ENCODE measurements at regions not wholly inside any gene's neighbourhood (a gene's known extent, or its start where the extent isn't known, plus 50 kb on each side); places are given as distances from the start of the nearest gene placed in this dataset.
"Not testable (repeated sequence)": the region's sequence is repeated elsewhere in the genome, so short reads cannot be mapped to it uniquely, and the experiment has no call there.

DNA sequence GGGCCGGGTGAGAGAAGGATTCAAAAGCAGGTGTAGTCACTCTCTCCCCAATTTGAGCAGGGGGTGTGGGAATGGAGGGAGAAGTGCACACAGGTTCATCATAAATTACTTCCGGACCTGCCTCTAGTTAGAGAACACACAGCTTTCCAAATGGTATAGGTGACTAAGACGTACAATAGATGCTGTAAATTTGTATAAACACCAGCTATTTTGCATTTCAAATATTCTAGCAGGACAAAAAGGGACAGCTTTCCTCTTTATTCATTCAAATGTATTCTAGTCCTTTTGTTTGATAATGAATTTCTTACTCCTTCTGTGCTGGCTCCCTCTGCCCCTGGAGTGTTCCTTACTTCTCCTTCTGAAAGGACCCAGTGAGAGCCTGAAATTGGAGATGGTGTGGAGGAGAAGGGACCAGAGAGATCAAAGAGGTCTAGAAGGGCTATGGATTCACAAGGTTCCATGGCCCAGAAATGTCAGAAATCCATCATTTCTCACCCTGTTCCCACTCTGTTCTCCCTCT is 53.2 kb upstream of the SH3BP4 start:
- DNase-seq, result no peak

DNA sequence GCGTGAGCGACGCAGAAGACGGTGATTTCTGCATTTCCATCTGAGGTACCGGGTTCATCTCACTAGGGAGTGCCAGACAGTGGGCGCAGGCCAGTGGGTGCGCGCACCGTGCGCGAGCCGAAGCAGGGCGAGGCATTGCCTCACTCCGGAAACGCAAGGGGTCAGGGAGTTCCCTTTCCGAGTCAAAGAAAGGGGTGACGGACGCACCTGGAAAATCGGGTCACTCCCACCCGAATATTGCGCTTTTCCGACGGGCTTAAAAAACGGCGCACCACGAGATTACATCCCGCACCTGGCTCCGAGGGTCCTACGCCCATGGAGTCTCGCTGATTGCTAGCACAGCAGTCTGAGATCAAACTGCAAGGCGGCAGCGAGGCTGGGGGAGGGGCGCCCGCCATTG is 63.4 kb upstream of the SH3BP4 start:
- DNase-seq, result not testable (repeated sequence)

DNA sequence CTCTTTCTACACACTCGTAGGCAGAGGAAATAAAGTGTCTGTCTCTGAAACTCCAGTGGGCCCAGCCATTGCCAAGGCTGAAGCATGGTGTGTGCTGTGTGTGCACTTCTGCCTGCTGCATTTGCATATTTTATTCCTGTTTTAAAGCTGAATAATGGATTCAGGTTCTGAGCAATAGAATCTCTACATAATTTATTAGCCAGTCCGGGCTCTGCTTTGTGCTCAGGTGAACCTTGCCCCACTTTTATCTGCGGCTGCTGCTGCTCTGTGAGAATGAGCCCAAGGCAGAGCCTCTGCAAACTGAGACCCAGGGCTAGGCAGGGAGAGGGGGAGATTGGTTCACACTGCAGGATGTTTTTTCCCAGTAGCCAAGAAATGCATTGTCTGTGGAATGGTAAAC is 64.6 kb upstream of the SH3BP4 start:
- DNase-seq, result no peak

DNA sequence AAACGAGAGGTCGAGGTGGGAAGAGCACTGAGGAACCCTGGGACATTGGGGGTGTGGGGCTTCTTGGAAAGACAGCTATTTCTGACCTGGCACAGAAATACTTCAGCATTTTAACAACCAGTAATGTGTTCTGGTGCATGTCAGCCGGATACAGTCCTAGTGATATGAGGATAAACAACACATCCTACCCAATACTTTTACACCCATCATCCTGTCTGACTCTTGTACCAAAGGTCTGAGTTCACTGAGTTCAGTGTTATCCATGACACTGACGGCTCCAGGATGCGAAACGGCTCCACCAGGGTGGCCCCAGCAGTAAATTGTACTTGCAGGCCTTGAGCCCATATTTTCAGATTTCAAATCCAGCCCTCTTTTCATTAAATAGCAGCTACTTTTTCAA is 65.9 kb upstream of the SH3BP4 start:
- no peak for DNase-seq

DNA sequence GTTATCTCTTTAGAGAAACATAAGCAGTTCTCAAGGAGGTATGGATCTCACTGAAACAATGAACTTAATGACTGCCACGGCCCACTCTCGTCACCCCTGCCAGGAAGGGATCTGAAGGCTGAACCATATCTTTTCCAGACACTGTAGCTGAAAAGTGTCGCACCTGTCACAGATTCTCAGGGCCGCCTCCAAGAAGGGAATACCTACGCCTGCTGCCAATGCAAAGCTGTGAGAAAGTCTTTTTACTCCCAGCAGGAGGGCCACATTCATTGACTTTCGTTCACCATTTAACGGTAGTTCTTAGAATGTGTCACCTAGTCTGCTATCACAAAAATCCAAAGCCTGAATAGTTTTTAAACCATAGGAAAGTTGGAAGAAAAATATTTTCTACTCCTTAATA is 66.7 kb upstream of the SH3BP4 start:
- DNase-seq, result no peak

DNA sequence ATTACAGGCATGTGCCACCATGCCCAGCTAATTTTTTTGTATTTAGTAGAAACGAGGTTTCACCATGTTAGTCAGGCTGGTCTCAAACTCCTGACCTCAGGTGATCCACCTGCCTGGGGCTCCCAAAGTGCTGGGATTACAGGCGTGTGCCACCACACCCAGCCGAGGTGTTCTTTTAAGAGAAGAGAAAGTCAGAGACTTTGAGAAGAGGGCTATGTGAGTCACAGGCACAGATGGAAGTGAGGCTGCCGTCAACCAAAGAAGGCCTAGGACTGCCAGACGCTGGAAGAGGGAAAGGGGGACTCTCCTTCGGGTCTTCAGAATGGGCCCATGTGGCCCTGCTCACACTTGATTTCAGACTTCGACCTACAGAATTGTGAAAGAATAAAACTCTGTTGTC is 67.2 kb upstream of the SH3BP4 start:
- DNase-seq, result no peak

DNA sequence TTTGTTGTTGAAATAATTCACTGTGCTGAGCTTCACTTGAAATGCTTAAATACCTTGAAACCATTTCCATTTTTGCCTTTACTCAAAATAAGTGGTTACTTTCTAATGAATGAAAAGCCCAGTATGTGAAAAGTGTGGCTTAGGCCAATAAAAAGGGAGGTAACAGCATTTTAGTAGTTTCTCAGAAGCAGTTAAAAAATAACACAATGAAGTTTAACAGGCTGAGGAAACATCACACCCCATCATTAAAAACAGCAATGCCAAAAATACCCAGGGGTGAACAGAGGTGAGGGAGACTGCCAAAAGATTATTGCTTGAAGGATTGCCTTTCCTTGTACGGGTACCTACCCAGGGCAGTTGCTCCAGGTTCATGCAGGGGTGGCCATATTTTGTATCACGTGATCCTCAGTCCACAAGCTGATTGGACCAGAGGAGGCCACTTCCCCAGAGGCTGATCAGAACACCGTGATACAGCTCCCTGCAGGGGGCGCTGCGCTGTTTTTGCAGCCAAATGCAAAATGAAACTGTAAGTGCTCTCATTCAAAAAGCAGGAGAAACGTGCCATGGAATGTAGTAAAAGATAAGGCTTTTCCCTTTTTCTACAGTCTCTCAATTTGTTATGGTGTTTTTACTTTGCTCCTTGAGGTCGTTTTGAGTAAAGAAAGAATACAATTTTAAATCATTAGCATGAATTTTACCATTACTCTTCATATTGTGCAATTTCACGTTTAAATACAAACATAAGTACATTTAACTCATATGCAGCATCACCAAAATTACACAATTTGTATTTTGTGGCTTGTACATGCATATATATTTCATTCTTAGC is 70.2 kb upstream of the SH3BP4 start:
- peak; percentile 56 for DNase-seq

DNA sequence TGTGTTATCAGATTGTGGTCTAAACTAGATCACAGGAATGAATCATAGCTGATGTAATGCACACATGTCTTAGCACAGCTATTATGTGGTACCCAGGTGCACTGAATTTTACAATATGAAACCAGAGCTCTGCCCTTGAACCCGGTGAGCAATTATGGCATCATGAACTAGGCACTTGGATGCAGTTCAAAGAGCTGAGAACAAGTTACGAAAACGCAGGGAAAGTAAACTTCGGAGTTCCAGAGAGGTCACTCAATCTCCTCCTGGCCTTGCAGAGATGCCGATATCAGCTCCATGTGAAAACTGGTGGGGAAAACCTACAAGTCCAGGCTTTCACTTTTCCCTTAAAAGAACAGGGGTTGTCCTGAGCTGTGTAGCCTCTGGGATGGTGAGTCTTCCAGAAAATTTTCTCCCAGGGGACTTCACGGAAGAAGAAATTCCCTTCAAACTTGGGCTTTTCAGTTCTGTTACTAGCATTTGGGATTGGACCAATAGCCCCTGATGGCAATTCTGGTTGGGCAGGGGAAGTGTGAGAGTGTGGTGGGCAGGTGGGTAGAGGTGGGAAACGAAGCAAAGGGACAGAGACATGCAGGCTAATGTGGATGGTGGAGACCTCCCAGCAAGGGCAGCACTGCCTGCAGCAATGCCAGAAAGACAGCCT is 71.1 kb upstream of the SH3BP4 start:
- peak; percentile 8 for DNase-seq

DNA sequence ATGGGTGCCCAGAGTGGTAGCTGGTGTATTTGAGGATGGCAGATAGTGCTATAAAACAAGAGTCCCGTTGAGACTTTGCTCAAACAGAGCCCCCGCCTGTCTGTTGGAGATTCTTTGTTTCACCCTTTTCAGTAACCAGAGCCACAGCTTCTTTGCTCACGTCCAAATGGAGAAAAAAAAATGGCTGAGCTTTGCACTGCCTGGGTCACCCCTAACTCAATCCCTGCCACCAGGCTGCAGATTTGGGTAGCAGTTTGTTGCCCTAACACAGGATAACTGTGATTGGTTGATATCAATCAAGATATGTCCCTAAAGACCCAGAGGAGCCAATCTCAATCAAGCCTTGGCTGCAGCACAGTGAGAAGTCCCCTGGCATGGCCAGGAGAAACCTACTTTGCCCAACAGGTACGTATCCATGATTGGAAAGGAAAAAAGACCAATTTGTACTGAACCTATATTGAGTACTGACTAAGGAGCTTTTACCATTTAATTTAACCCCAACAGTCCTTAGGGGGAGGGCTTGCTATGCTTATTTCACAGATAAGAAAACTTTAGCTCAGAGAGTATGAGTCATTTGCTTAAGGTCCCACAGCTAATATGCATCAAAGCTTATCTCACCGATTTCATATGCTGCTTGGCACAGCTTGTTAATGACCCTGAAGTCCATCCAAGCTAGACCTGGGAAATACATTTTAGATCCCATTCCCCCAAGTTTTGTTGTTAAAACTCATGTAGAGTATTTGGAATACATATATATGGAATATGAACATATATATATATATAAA is 72.0 kb upstream of the SH3BP4 start:
- no peak for DNase-seq

DNA sequence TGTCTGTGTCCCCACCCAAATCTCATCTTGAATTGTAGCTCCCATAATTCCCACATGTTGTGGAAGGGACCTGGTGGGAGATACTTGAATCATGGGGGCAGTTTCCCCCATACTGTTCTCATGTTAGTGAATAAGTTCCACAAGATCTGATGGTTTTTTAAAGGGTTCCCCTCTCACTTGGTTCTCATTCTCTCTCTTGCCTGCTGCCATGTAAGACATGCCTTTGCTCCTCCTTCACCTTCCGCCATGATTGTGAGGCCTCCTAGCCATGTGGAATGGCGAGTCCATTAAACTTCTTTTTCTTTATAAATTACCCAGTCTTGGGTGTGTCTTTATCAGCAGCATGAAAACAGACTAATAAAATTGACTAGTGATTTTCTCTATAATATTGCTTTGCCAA is 75.2 kb upstream of the SH3BP4 start:
- not testable (repeated sequence) for DNase-seq

DNA sequence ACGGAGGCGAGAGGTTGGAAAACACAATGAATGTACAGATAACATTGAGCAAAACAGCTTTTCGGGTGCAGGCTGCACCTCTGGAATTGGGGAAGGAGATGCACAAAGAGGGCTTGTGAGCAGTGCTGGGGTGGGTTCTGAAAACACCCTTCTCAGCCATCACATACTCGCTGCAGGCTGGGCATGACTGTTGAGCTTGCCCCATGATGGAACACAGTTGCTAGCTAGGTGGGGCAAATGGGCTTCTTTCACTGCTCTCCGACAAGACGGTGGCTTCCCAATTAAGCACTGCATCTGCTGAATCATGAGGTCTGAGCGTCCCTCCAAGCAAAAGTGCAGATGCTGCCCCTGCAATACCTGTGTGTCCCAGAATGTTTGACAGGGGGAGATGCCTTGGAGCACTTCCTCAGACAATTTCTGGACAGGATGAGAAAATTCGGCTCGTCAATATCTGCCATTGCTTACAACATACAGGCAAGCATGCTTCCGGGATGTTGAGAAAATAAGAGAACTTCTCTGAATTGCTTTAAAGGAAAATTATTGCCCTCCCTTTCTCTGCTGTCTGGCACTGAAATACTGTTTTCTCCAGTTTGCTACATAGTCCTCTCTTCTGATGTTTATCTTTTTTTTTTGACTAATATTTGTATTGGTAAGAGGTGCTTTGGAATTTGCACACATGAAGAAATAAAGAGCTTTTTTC is 77.3 kb upstream of the SH3BP4 start:
- DNase-seq, result no peak

DNA sequence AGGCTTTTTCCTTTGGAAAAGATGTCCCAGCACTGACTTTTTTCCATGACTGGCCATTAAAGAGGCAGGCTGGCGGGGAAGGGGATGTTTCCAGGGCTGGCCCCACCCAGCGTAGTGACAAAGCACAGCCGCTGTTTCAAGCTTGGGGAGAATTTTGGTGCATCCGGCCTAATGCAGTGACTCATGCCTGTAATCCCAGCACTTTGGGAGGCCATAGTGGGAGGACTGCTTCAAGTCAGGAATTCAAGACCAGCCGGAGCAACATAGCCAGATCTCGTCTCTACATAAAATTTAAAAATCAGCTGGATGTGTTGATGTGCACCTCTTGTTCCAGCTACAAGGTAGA is 78.0 kb upstream of the SH3BP4 start:
- DNase-seq, result no peak

DNA sequence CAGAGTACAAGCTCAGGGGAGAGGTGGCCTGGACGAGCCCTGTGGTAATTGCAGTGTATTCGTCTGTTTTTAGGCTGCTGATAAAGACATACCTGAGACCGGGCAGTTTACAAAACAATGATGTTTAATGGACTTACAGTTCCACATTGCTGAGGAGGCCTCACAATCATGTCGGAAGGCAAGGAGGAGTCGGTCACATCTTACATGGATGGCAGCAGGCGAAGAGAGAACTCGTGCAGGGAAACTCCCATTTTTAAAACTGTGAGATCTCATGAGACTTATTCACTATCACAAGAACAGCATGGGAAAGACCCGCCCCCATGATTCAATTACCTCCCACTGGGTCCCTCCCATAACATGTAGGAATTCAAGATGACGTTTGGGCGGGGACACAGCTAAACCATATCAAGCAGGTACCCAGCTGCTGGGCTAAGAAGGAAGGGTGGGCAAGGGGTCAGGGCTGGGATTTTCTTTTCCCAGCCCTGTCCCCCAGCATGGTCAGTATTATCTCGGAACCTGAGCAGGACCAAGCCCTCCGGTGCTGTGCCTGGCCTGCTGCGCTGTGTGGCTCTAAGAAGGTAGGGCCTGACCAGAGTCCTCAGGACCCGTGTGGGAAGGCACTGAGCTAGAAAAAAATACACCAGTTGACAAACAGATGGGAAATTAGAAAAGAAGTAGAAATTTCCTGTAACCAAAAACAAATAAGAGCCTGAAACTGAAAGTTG is 78.6 kb upstream of the SH3BP4 start:
- no peak for DNase-seq

DNA sequence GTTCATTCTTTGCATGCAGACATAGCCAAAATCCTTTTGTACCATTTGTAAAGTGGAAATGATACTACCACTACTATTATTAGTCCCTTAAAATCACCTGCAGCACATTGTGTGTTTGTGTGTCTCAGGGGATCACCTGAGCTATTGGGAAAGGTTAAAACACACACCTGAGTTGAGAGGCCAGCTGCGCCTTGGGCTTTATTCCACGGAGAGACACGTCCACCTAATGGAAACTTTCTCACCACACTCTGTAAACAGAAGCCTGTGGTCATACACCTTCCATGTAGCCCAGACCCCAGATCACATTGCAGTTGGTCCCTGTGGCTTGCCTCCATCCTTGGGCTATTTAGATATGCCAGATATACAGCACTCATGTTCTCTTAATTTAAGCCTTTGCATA is 81.8 kb upstream of the SH3BP4 start:
- DNase-seq, result no peak

DNA sequence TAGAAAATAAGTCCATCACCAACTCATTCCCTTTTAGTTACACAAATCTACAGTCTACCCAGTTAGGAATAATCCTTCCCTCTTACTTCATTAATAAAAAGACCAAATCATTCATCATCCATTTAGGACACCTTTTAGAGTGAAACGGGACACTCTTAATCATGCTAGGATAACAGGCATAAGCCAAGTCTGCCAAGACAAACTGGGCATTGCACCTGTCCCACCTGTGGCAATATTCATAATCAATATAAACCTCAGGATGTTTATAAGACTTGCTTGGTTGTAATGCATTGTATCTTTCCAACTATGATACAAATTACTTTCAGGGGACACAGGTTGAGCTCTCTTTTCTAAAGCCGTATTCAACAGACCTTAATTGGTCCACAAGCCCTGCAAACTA is 82.7 kb upstream of the SH3BP4 start:
- no peak for DNase-seq

DNA sequence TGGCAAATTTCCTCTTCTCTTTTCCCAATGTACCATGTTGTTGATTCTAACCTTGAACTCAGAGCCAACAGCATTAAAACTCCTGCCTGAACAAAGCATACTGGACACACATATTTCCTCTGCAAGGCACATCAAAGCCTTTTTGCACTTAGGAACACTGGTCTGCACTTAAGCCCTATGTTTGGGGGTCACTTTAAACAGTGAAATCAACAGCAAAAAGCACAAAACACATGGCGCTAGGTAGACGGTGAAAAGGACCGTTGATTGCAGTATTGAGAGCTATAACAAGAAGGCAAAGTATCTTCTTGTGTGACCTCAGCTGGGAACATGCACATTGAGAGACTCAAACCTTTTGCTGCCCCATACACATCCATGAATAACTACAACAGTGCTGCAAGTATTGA is 83.9 kb upstream of the SH3BP4 start:
- no peak for DNase-seq

DNA sequence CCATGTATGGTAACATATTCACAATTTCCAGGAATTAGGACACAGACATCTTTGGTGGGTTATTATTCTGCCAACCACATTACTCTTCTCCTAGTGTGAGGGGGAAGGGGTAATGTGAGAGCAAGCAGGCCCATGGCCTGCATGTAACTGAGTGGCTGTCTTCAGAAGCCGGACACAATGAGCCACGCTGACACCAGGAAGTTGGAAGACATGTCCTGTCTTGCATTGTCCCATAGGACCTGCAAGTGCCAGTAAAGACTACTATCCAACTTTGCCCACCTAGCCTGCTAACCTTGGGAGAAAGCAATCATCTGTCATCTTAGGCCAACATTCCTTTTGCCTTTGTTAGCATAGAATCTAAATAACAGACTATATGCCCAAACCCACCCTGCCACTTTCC is 86.2 kb upstream of the SH3BP4 start:
- DNase-seq, result no peak

DNA sequence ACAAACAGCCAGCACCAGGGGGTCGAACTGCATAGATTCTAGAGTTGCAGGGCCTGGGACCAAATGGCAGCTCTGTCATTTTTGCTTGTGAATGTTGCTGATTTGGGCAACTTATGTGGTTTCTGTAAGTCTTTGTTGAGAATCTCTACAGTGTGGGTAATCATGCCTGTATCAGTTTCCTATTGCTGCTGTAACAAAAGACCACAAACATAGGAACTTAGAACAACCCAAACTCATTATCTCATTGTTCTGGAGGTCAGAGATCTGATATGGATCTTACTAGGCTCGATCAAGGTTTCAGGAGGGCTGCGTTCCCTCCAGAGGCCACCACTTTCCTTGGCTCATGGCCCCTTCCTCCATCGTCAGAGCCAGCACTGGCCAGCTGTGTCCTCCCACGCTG is 86.8 kb upstream of the SH3BP4 start:
- no peak for DNase-seq

DNA sequence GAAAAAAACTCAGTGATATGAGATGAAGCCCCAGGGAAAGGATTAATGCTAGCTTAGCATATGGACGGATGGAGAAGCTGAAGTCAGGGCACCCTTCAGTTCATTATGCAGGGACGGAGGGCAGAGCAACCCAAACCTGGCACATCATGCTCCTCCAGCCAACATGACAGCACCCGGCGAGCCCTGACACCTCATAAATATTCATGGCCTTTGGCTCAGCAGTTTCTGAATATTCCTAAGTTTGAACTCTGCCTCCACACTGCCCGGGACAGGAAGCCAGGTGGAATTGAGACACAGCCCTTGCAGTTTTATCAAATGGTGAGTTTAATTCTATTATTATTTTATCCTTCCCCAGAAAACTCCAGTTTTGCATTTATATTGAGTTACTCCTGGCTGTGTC is 87.3 kb upstream of the SH3BP4 start:
- DNase-seq, result no peak

DNA sequence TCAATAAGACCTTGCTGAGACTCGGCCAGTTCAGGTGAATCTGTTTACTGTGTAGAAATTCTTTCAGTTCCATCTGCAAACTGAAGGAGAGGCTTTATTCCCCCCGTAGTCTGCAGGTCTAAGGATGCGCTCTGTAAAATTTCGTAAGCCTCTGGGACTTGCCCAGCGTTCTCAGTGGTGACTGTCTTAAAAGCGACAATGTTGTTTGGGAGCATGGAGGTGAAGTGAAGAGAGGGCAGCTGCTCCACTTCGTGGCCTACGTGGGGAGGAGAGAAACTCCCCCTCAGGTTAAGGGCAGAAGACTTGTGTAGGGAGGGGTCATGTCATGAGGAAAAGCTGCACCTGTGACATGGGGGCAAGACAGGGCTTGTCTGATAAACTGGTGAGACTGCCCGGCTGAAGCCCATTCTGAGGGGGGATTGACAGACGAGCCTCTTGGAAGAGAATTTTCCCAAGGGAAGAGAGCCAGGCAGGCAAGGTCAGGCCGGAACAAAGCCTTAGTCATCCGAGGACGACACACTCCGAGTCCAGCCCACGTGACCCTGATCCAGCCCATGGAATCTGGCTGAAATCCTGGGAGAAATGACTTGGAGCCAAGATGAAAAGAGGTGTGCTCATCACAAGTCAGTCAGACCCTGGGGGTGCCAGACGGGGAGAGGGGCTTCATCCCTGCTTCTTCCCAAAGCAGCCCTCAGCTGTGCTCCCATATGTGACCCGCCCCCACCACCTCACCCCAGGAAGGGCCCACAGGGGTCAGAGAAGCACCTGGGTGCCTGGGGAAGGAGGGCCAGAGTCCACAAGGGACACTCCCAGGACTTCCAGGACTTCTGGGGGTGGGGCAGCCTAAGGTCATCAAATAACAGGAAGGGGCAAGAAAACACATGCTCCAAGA is 88.5 kb upstream of the SH3BP4 start:
- DNase-seq, result peak; percentile 19
